Activated T-cell treated with anti-CD3 and anti-CD28 coated beads, Interleukin-2, amount 50 U/mL, for 24 hours (primary cell): ENCODE measurements at regions not wholly inside any gene's neighbourhood (a gene's known extent, or its start where the extent isn't known, plus 50 kb on each side); places are given as distances from the start of the nearest gene placed in this dataset.
"Not testable (repeated sequence)": the region's sequence is repeated elsewhere in the genome, so short reads cannot be mapped to it uniquely, and the experiment has no call there.

ENCODE experiments used
- DNase-seq: peaks from one replicate; pipeline ENCODE4 v3.0.0-alpha.2; 2020
- H3K27ac Mint-ChIP-seq: 2 replicates; pipeline ENCODE4 v1.8.0; 2020; ENCODE audit warnings: mild to moderate bottlenecking, mixed read lengths
- H3K27me3 Mint-ChIP-seq: 2 replicates; pipeline ENCODE4 v1.8.0; 2020; ENCODE audit warnings: mixed read lengths
- H3K36me3 Mint-ChIP-seq: 2 replicates; pipeline ENCODE4 v1.8.0; 2020; ENCODE audit warnings: low read depth, mixed read lengths
- H3K4me1 Mint-ChIP-seq: 2 replicates; pipeline ENCODE4 v1.8.0; 2020; ENCODE audit warnings: low read depth, mixed read lengths
- H3K4me3 Mint-ChIP-seq: 2 replicates; pipeline ENCODE4 v1.8.0; 2020; ENCODE audit warnings: mild to moderate bottlenecking, moderate library complexity, mixed read lengths
- H3K9me3 Mint-ChIP-seq: 2 replicates; pipeline ENCODE4 v1.8.0; 2020; ENCODE audit warnings: mixed read lengths

DNA sequence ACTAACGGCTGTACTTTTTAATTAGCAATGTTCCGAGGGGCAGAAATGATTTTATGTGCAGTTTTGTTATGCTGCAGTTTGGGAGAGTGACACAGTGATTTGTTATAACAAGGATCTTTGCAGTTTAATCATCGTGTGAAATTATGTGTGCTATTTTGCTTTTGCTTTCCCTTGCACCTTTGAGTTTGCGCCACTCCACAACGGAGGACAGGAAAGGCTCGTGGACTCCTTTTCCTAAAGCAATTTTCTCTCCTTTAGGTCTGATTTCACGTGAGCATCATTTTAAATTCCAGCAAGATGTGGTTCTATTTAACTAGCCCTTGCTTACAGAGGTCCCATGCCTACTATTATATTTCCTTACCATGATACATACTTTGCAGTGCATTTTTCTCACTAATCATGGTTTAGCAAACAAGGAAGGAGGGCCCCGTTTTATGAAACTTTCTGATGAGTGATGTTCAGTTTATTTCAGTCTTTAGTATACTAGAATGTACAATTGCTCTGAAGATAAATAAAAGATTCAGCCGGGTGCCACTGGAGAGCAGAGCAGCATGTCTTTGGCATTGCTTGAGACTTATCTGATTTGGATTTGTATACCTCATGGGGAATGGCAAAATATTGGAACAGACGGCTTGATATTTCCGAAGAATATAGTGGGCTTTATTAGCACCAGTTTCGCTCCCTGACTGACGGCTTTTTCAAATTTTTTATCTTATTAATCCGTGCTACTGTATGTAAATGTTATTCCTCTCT, 528.2 kb upstream of the FANCL start:
- H3K9me3 Mint-ChIP-seq = no peaks in the 10 kb centered on the region
- H3K4me1 Mint-ChIP-seq = no peaks in the 10 kb centered on the region
- no peak overlapping the region for H3K4me3 Mint-ChIP-seq

DNA sequence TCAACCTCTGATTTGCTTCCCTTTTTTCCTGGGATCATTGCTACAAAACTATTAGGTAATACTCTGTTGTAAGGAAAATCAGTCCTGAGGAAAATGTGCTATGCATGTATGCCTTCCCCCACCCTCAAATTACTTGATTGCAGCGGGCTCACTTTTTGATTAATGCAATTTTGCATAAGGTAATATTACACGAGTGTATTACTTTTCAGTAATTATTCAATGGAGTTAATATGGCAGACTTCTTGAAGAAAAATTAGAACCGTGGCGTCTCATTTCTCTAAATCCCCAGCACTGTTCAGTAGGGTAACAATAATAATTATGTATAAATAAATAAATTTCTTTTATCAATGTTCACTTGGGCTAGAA, 527.6 kb upstream of the FANCL start:
- H3K27ac Mint-ChIP-seq = no peak overlapping the region
- H3K4me1 Mint-ChIP-seq = no peaks in the 10 kb centered on the region
- no peak overlapping the region for H3K4me3 Mint-ChIP-seq
- peaks cover 8% of the 10 kb centered on the region for H3K27me3 Mint-ChIP-seq
- no peaks in the 10 kb centered on the region for H3K36me3 Mint-ChIP-seq
- no peaks in the 10 kb centered on the region for H3K9me3 Mint-ChIP-seq
- DNase-seq = no peak

More for the DNA sequence above, 528.2 kb upstream of the FANCL start:
- H3K36me3 Mint-ChIP-seq = no peaks in the 10 kb centered on the region
- H3K27me3 Mint-ChIP-seq = peaks cover 8% of the 10 kb centered on the region
- H3K27ac Mint-ChIP-seq = no peak overlapping the region
- DNase-seq = no peak

DNA sequence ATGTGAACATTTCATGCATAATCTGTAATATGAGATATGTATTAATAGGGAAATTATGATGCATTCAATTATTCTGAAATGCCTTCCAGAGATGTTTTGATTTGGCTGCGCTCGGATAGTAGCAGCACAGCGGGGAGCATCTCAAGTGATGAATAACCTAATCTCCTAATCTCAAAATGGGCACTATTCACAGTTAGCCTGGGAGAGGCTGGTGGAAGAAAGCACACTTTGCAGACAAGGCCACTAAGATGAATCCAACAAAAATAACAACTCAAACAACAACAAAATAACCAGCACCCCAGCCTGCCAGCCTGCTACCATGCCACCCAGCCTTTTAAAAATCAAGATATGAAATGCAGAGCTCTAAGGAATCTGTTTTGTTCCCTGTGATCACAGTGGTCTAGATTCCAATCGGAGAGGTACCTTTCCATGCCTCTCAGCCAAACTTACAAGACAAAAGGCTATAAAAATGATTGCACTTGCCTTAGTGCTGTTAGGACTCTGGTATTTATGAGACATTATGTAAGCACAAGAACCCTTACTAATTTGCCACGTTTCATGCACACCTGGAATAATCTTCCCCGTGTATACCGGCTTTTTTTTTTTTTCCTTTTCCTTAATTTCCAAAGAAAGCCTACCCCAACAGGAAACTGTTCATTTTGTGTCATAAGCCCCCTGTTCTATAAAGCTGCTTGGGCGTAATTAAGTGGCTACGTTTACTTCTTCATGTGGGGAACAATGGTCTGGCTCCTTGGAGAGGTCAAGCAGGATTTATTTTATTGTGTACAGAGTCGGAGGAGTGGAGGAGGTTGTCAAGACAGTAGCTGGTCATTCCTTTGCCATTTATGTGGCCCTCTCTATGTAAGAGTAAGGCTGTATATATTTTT, 526.9 kb upstream of the FANCL start:
- H3K4me1 Mint-ChIP-seq = no peaks in the 10 kb centered on the region
- H3K4me3 Mint-ChIP-seq = no peak overlapping the region
- H3K27me3 Mint-ChIP-seq = peaks cover 8% of the 10 kb centered on the region
- H3K36me3 Mint-ChIP-seq = no peaks in the 10 kb centered on the region
- no peaks in the 10 kb centered on the region for H3K9me3 Mint-ChIP-seq
- H3K27ac Mint-ChIP-seq = no peak overlapping the region
- no peak for DNase-seq

DNA sequence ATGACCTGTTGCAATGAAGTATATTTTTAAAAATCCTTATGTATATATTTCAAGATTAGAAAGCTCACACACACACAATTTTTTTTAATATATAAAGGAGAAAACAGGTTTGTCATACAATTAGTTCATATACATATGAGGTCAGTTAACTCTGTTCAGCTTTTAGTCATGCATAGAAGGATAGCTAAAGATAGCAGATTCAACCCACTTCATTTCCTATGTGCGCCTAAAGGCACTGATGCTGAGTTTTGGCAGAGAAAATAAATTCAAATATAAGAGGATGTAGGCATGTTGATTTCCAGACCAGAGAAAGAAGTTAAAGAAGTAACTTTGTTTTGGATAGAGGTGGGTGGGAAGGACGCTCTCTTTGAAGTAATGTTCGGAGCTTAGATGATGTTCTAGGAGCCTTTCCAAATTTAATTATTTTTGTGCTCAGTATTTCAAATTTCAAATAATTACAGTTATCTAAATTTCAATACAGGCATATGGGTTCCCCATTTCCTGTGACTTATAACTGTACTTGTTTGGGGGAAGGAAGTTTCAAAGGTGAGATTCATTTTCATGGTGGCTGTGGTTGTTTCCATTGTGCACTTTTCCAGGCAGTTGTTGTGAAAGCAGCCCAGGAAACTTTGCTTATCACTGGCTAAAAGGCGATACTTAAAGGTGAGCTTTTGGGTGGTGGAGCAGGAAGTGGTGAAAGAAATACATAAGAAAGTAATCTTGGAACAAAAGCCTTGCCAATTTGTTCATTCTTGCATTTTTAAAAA, 523.4 kb upstream of the FANCL start:
- Mint-ChIP-seq H3K4me3 (no peak overlapping the region), H3K4me1 (no peaks in the 10 kb centered on the region), H3K36me3 (no peaks in the 10 kb centered on the region), H3K9me3 (no peaks in the 10 kb centered on the region), H3K27me3 (peaks cover 8% of the 10 kb centered on the region), H3K27ac (no peak overlapping the region)
- no peak for DNase-seq

DNA sequence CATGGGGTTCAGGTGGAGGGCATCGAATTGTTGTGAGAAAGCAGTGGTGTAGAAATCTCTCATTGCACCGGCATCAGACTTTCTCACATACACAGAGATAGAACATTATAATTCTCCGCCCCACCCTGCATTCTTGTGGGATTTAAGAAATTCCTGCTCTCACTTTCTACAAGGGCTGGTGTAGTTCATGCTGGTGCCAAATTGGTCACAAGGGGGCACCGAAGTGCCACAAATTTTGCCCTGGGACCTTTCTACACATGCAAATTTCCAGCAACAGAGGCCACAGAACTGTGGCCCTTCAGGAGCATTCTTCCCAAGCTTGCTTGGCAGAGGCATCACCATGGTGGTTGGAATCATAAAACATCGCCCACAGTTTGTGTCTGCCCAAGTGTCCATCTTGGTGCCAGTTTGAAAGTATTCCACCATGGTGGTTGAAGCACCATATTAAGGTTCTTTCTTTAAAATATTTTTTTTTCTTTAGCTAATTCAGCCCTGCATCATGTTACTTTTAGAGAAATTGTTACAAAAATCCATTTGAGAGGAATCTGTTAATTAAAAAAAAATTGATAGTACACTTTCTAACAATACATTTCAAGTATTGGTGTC, 521.2 kb upstream of the FANCL start:
- peak; percentile 30 for DNase-seq
- Mint-ChIP-seq H3K27me3 (peaks cover 2% of the 10 kb centered on the region), H3K4me1 (no peaks in the 10 kb centered on the region), H3K9me3 (no peaks in the 10 kb centered on the region), H3K4me3 (no peak overlapping the region), H3K27ac (no peak overlapping the region), H3K36me3 (no peaks in the 10 kb centered on the region)

DNA sequence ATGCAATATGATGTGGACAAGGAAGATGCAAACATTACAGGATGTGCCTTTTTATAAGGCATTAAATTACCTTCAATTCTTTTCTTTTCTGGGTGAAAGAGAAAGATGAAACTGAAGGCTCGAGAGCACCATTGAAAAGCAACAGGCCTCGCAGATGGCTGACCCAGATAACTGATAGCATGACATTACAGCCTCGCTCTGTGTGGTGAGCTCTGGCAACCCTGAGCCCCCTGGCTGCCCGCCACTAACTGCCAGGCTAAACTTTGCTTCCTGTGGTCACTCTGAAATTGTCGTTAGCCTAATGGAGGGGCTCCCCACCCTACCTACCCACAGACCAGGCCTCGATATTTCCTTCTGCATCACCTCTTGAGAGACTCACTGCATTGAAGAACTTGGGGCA, 516.8 kb upstream of the FANCL start:
- no peaks in the 10 kb centered on the region for H3K4me1 Mint-ChIP-seq
- no peaks in the 10 kb centered on the region for H3K27me3 Mint-ChIP-seq
- no peaks in the 10 kb centered on the region for H3K36me3 Mint-ChIP-seq
- H3K4me3 Mint-ChIP-seq = no peak overlapping the region
- no peak for DNase-seq
- H3K27ac Mint-ChIP-seq = no peak overlapping the region
- H3K9me3 Mint-ChIP-seq = no peaks in the 10 kb centered on the region

DNA sequence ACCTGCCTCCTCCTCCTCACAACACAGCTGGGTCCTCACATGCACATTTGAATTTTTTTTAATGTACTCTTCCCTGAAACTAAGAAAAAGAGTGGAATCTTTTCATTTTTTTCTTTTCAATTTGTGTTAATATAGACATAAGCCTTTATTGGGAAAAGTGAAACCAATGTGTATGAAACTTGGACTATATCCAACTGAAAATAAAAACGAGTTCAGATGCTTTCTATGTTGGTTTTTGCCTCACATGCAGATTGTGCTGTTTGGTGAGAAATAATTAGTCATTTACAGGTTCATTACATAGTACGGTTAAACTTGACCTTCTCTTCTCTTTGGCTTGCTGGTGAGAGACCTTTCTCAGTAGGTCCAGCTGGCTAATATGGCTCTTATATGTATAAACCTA, 515.2 kb upstream of the FANCL start:
- Mint-ChIP-seq H3K36me3 (no peaks in the 10 kb centered on the region), H3K9me3 (no peaks in the 10 kb centered on the region), H3K4me3 (no peak overlapping the region), H3K4me1 (no peaks in the 10 kb centered on the region), H3K27ac (no peak overlapping the region), H3K27me3 (no peaks in the 10 kb centered on the region)
- no peak for DNase-seq

DNA sequence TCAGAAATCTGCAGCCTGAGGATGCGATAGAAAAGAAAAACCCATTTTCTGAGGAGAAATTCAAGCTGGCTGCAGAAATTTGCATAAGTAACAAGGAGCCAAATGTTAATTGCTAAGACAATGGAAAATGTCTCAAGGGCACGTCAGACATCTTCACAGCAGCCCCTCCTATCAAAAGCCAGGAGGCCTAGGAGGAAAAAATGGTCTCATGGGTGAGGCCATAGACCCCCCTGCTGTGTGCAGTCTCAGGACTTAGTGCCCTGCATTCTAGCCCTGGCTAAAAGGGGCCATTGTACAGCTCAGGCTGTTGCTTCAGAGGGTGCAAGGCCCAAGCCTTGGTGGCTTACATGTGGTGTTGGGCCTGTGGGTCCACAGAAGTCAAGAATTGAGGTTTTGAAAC, 511.4 kb upstream of the FANCL start:
- not testable (repeated sequence) for H3K4me3 Mint-ChIP-seq, DNase-seq, H3K27me3 Mint-ChIP-seq, H3K4me1 Mint-ChIP-seq, H3K36me3 Mint-ChIP-seq, H3K9me3 Mint-ChIP-seq, H3K27ac Mint-ChIP-seq

DNA sequence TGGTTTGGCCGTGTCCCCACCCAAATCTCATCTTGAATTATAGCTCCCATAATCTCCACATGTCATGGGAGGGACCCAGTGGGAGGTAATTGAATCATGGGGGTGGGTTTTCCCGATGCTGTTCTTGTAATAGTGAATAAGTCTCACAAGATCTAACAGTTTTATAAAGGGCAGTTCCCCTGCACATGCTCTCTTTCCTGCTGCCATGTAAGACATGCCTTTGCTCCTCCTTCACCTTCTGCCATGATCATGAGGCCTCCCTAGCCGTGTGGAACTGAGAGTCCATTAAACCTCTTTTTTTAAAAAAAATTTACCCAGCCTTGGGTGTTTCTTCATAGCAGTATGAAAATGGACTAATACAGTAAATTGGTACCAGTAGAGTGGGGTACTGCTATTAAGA, 510.6 kb upstream of the FANCL start:
- not testable (repeated sequence) for H3K9me3 Mint-ChIP-seq, H3K4me3 Mint-ChIP-seq, H3K27me3 Mint-ChIP-seq, DNase-seq, H3K27ac Mint-ChIP-seq, H3K36me3 Mint-ChIP-seq, H3K4me1 Mint-ChIP-seq

DNA sequence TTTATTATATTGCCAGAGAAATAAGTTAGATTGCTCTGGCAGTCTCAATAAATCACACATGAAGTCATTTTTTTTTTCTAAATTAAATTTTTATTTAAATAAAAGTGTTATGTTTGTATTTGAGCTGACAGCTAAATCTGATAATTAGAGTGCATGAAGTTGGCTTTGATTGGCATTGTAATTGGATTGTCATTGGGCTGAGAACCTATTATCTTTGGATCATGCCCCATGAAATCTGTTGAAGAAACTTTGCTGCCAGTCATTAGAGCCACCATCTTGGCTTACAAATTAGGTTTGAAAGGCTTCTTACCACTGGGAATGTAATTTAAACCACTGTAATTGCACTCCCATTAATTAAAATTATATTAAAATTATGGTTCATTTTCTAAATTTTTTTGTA, 507.9 kb upstream of the FANCL start:
- no peaks in the 10 kb centered on the region for H3K36me3 Mint-ChIP-seq
- H3K4me3 Mint-ChIP-seq = no peak overlapping the region
- no peaks in the 10 kb centered on the region for H3K4me1 Mint-ChIP-seq
- no peak for DNase-seq
- H3K9me3 Mint-ChIP-seq = peaks cover 3% of the 10 kb centered on the region
- H3K27me3 Mint-ChIP-seq = no peaks in the 10 kb centered on the region
- H3K27ac Mint-ChIP-seq = no peak overlapping the region

DNA sequence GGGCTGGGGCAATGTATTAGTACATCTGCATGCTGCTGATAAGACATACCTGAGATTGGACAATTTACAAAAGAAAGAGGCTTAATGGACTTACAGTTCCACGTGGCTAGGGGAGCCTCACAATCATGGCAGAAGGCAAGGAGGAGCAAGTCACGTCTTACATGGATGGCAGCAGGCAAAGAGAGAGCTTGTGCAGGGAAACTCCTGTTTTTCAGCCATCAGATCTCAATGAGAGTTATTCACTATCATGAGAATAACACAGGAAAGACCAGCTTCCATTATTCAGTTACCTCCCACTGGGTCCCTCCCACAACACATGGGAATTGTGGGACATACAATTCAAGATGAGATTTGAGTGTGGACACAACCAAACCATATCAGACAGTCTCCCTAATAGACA, 504.2 kb upstream of the FANCL start:
- H3K27ac Mint-ChIP-seq, H3K9me3 Mint-ChIP-seq: not testable (repeated sequence)

DNA sequence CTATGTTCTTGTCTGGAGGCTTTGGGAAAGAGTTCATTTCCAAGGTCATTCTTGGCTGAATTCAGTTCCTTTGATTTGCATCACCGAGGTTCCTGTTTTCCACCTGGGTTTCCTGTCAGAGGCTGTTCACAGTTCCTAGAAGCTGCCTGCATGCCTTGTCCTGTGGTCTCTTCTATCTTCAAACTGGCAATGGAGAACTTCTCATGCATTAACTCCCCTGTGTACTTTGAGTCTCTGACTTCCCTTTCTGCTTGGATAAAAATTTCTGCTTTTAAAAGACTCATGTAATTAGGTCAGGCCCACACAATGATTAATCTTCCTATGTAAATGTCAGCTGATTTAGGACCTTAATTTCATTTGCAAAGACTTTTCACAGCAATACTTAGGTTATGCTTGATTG, 499.3 kb upstream of the FANCL start:
- H3K4me1 Mint-ChIP-seq = no peaks in the 10 kb centered on the region
- no peaks in the 10 kb centered on the region for H3K27me3 Mint-ChIP-seq
- DNase-seq = no peak
- no peak overlapping the region for H3K27ac Mint-ChIP-seq
- H3K4me3 Mint-ChIP-seq = no peak overlapping the region
- H3K36me3 Mint-ChIP-seq = no peaks in the 10 kb centered on the region
- H3K9me3 Mint-ChIP-seq = peaks cover 3% of the 10 kb centered on the region

More for the DNA sequence above, 504.2 kb upstream of the FANCL start:
- H3K4me3 Mint-ChIP-seq, H3K36me3 Mint-ChIP-seq, DNase-seq, H3K4me1 Mint-ChIP-seq, H3K27me3 Mint-ChIP-seq: not testable (repeated sequence)

DNA sequence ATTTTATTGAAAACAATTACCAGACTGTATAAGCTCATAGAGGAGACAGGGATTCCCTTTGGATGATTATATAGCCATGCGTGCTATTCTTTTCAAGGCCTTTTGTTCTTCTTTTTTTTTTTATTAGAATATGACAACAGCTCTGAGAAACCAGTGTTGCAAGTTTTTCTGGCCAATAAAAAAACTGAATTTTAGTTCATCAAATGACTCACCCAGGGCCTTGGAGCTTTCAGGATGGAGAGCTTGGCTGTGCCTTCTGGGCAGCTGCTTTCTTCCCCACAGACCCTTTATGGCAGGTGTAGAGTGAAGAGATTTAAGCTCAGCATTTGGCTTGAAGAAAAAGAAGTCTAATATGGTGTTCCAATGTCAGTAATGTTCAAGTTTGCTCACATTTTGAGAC, 497.9 kb upstream of the FANCL start:
- no peaks in the 10 kb centered on the region for H3K9me3 Mint-ChIP-seq
- H3K27me3 Mint-ChIP-seq = no peaks in the 10 kb centered on the region
- no peak overlapping the region for H3K4me3 Mint-ChIP-seq
- H3K27ac Mint-ChIP-seq = no peak overlapping the region
- H3K36me3 Mint-ChIP-seq = no peaks in the 10 kb centered on the region
- DNase-seq = no peak
- H3K4me1 Mint-ChIP-seq = no peaks in the 10 kb centered on the region

DNA sequence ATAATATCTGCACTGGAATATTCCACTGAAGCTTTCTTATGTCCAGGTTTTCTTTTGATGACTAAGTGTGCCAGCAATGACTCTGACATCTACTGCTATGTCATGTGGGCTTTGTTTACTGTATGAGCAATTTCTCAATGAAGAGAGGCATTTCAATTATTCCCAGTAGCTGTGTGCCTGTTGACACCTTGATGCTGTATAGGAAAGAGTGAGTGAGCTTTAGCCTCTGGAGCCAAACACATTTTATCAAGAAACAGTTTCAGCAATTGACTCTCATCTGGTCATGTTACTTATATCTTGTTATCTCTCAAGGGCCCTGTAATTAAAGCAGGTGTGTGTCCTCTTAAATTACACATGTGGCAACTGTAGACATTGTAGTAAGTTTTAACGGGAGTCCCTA, 493.2 kb upstream of the FANCL start:
- H3K36me3 Mint-ChIP-seq = no peaks in the 10 kb centered on the region
- peaks cover 3% of the 10 kb centered on the region for H3K27me3 Mint-ChIP-seq
- no peak for DNase-seq
- no peak overlapping the region for H3K4me3 Mint-ChIP-seq
- peaks cover 3% of the 10 kb centered on the region for H3K4me1 Mint-ChIP-seq
- H3K27ac Mint-ChIP-seq = no peak overlapping the region
- no peaks in the 10 kb centered on the region for H3K9me3 Mint-ChIP-seq
